GM12892 (cell line): ENCODE measurements at regions not wholly inside any gene's neighbourhood (a gene's known extent, or its start where the extent isn't known, plus 50 kb on each side); places are given as distances from the start of the nearest gene placed in this dataset.
"Not testable (repeated sequence)": the region's sequence is repeated elsewhere in the genome, so short reads cannot be mapped to it uniquely, and the experiment has no call there.

Experiments
- POLR2A ChIP-seq: IDR thresholded peaks from 2 replicates; pipeline ENCODE4 v1.6.1; 2011; ENCODE audit warnings: low read depth, low read length, control low read depth
- POLR2AphosphoS5 ChIP-seq: IDR thresholded peaks from 2 replicates; pipeline ENCODE4 v1.6.1; 2011; ENCODE audit warnings: low read depth, low read length, control low read depth

DNA sequence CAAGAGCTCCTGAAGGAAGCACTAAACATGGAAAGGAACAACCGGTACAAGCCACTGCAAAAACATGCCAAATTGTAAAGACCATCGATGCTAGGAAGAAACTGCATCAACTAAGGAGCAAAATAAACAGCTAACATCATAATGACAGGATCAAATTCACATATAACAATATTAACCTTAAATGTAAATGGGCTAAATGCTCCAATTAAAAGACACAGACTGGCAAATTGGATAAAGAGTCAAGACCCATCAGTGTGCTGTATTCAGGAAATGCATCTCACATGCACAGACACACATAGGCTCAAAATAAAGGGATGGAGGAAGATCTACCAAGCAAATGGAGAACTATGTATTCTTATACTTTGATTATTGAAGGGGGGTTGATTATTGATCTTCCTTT is 156.6 kb upstream of the NAMPT start:
- TF ChIP-seq POLR2A, POLR2AphosphoS5: not testable (repeated sequence)
